ENCODE measurements at regions not wholly inside any gene's neighbourhood (a gene's known extent, or its start where the extent isn't known, plus 50 kb on each side); places are given as distances from the start of the nearest gene placed in this dataset.
A peak's percentile ranks its signal among the peaks of the same experiment; 100 is the strongest.
"Not testable (repeated sequence)": the region's sequence is repeated elsewhere in the genome, so short reads cannot be mapped to it uniquely, and the experiment has no call there.

- DNase-seq (ENCODE audit: low spot score) (no peak), ATAC-seq (no peak)
- Mint-ChIP-seq H3K4me1 (ENCODE audit: low read depth in 2 of 2) (no peaks in the 10 kb centered on the region), H3K27ac (no peak overlapping the region), H3K9me3 (no peaks in the 10 kb centered on the region), H3K4me3 (no peak overlapping the region), H3K36me3 (no peaks in the 10 kb centered on the region), H3K27me3 (peaks cover 22 to 28% of the 10 kb centered on the region in 2 donors)
These were observed 95.8 kb downstream of the RAMP3 start for GRCh38 chr7:45253368-45253767.

- DNase-seq (ENCODE audit: low spot score): no peak
- Mint-ChIP-seq H3K4me1 (ENCODE audit: low read depth in 2 of 2) (no peaks in the 10 kb centered on the region), H3K27me3 (peaks cover 21 to 32% of the 10 kb centered on the region in 2 donors), H3K27ac (no peak overlapping the region), H3K36me3 (no peaks in the 10 kb centered on the region), H3K4me3 (no peak overlapping the region), H3K9me3 (no peaks in the 10 kb centered on the region)
- ATAC-seq: no peak
These were observed 97.6 kb downstream of the RAMP3 start for GRCh38 chr7:45255187-45255586.

- H3K27me3 Mint-ChIP-seq: peaks cover 19 to 28% of the 10 kb centered on the region in 2 donors
These were observed 98.7 kb downstream of the RAMP3 start for GRCh38 chr7:45256309-45256708.

GRCh38 chr7:45256775-45257174 is 99.2 kb downstream of the RAMP3 start:
- H3K4me3 Mint-ChIP-seq: no peak overlapping the region
- DNase-seq (ENCODE audit: low spot score) (no peak), ATAC-seq (no peak)
- peaks cover 19 to 28% of the 10 kb centered on the region in 2 donors for H3K27me3 Mint-ChIP-seq
- no peaks in the 10 kb centered on the region for H3K9me3 Mint-ChIP-seq
- H3K36me3 Mint-ChIP-seq: no peaks in the 10 kb centered on the region
- no peak overlapping the region for H3K27ac Mint-ChIP-seq
- no peaks in the 10 kb centered on the region for H3K4me1 Mint-ChIP-seq (ENCODE audit: low read depth in 2 of 2)

More at GRCh38 chr7:45256309-45256708, 98.7 kb downstream of the RAMP3 start:
- Mint-ChIP-seq H3K9me3 (no peaks in the 10 kb centered on the region), H3K4me3 (no peak overlapping the region), H3K36me3 (no peaks in the 10 kb centered on the region), H3K27ac (no peak overlapping the region), H3K4me1 (ENCODE audit: low read depth in 2 of 2) (no peaks in the 10 kb centered on the region)
- DNase-seq (ENCODE audit: low spot score) (no peak), ATAC-seq (no peak)

GRCh38 chr7:45257284-45257683 is 99.7 kb downstream of the RAMP3 start:
- ATAC-seq (no peak), DNase-seq (ENCODE audit: low spot score) (no peak)
- H3K9me3 Mint-ChIP-seq: no peaks in the 10 kb centered on the region
- H3K4me3 Mint-ChIP-seq: no peak overlapping the region
- no peaks in the 10 kb centered on the region for H3K4me1 Mint-ChIP-seq (ENCODE audit: low read depth in 2 of 2)
- no peak overlapping the region for H3K27ac Mint-ChIP-seq
- no peaks in the 10 kb centered on the region for H3K36me3 Mint-ChIP-seq
- peaks cover 19 to 28% of the 10 kb centered on the region in 2 donors for H3K27me3 Mint-ChIP-seq

GRCh38 chr7:45258533-45259226 is 101.1 kb downstream of the RAMP3 start:
- ATAC-seq: no peak
- Mint-ChIP-seq H3K27ac (no peak overlapping the region), H3K4me1 (ENCODE audit: low read depth in 2 of 2) (no peaks in the 10 kb centered on the region), H3K9me3 (no peaks in the 10 kb centered on the region), H3K4me3 (no peak overlapping the region), H3K36me3 (no peaks in the 10 kb centered on the region), H3K27me3 (peaks cover 19 to 21% of the 10 kb centered on the region in 2 donors)
- DNase-seq (ENCODE audit: low spot score): no peak

- H3K4me1 Mint-ChIP-seq (ENCODE audit: low read depth in 2 of 2): no peaks in the 10 kb centered on the region
- H3K4me3 Mint-ChIP-seq: no peak overlapping the region
- no peak overlapping the region for H3K27ac Mint-ChIP-seq
- H3K9me3 Mint-ChIP-seq: no peaks in the 10 kb centered on the region
- DNase-seq (ENCODE audit: low spot score) (no peak), ATAC-seq (no peak)
- no peaks in the 10 kb centered on the region for H3K36me3 Mint-ChIP-seq
- H3K27me3 Mint-ChIP-seq: peaks cover 19 to 21% of the 10 kb centered on the region in 2 donors
These were observed 101.6 kb downstream of the RAMP3 start for GRCh38 chr7:45259227-45259596.

GRCh38 chr7:45259966-45260646 is 102.5 kb downstream of the RAMP3 start:
- peak; percentile 76 to 85 for ATAC-seq
- Mint-ChIP-seq H3K9me3 (no peaks in the 10 kb centered on the region), H3K27ac (no peak overlapping the region), H3K27me3 (peaks cover 18 to 19% of the 10 kb centered on the region in 2 donors), H3K4me3 (no peak overlapping the region), H3K36me3 (no peaks in the 10 kb centered on the region), H3K4me1 (ENCODE audit: low read depth in 2 of 2) (no peaks in the 10 kb centered on the region)
- peak; percentile 67 for DNase-seq (ENCODE audit: low spot score)

- Mint-ChIP-seq H3K27me3 (peaks cover 29 to 34% of the 10 kb centered on the region in 2 donors), H3K36me3 (no peaks in the 10 kb centered on the region), H3K9me3 (no peaks in the 10 kb centered on the region), H3K27ac (no peak overlapping the region), H3K4me3 (no peak overlapping the region), H3K4me1 (ENCODE audit: low read depth in 2 of 2) (no peaks in the 10 kb centered on the region)
- DNase-seq (ENCODE audit: low spot score) (no peak), ATAC-seq (no peak)
These were observed 109.7 kb downstream of the RAMP3 start for GRCh38 chr7:45267262-45267661.

GRCh38 chr7:45268013-45268412 is 110.4 kb downstream of the RAMP3 start:
- H3K27me3 Mint-ChIP-seq: peaks cover 35 to 36% of the 10 kb centered on the region in 2 donors
- H3K36me3 Mint-ChIP-seq: no peaks in the 10 kb centered on the region
- no peaks in the 10 kb centered on the region for H3K9me3 Mint-ChIP-seq
- no peaks in the 10 kb centered on the region for H3K4me1 Mint-ChIP-seq (ENCODE audit: low read depth in 2 of 2)
- DNase-seq (ENCODE audit: low spot score) (no peak), ATAC-seq (no peak)
- H3K4me3 Mint-ChIP-seq: no peak overlapping the region
- no peak overlapping the region for H3K27ac Mint-ChIP-seq

GRCh38 chr7:45269192-45269591 is 111.6 kb downstream of the RAMP3 start:
- ATAC-seq: no peak
- Mint-ChIP-seq H3K36me3 (no peaks in the 10 kb centered on the region), H3K9me3 (no peaks in the 10 kb centered on the region), H3K27ac (no peak overlapping the region), H3K4me1 (ENCODE audit: low read depth in 2 of 2) (no peaks in the 10 kb centered on the region), H3K27me3 (peaks cover 30 to 37% of the 10 kb centered on the region in 2 donors), H3K4me3 (no peak overlapping the region)
- no peak for DNase-seq (ENCODE audit: low spot score)

- no peak for DNase-seq (ENCODE audit: low spot score)
- Mint-ChIP-seq H3K9me3 (no peaks in the 10 kb centered on the region), H3K4me1 (ENCODE audit: low read depth in 2 of 2) (no peaks in the 10 kb centered on the region), H3K27ac (no peak overlapping the region), H3K36me3 (no peaks in the 10 kb centered on the region), H3K27me3 (peaks cover 49 to 60% of the 10 kb centered on the region in 2 donors), H3K4me3 (no peak overlapping the region)
- no peak for ATAC-seq
These were observed 121.3 kb downstream of the RAMP3 start for GRCh38 chr7:45278763-45279398.

GRCh38 chr7:45289611-45290010 is 132.0 kb downstream of the RAMP3 start:
- H3K4me1 Mint-ChIP-seq (ENCODE audit: low read depth in 2 of 2); H3K4me3 Mint-ChIP-seq; H3K36me3 Mint-ChIP-seq; H3K27ac Mint-ChIP-seq; ATAC-seq; DNase-seq (ENCODE audit: low spot score); H3K9me3 Mint-ChIP-seq: not testable (repeated sequence)
- peaks cover 14 to 46% of the 10 kb centered on the region in 2 donors for H3K27me3 Mint-ChIP-seq

GRCh38 chr7:45290880-45291279 is 133.3 kb downstream of the RAMP3 start:
- peaks cover 7% of the 10 kb centered on the region for H3K36me3 Mint-ChIP-seq
- DNase-seq (ENCODE audit: low spot score): no peak
- no peak overlapping the region for H3K27ac Mint-ChIP-seq
- no peak overlapping the region for H3K4me3 Mint-ChIP-seq
- peaks cover 6 to 7% of the 10 kb centered on the region in 2 donors for H3K4me1 Mint-ChIP-seq (ENCODE audit: low read depth in 2 of 2)
- H3K9me3 Mint-ChIP-seq: peaks cover 5% of the 10 kb centered on the region
- no peak for ATAC-seq
- peaks cover 16 to 47% of the 10 kb centered on the region in 2 donors for H3K27me3 Mint-ChIP-seq
